ENCODE measurements at regions not wholly inside any gene's neighbourhood (a gene's known extent, or its start where the extent isn't known, plus 50 kb on each side); places are given as distances from the start of the nearest gene placed in this dataset.

- no peak for DNase-seq (ENCODE audit: low read depth)
Measured at GRCh38 chr10:128527711-128528110, 401.5 kb upstream of the MKI67 start.

GRCh38 chr10:128528167-128528566 lies 401.9 kb upstream of the MKI67 start:
- DNase-seq (ENCODE audit: low read depth), result no peak

- no peak for DNase-seq (ENCODE audit: low read depth)
Measured at GRCh38 chr10:128528781-128529180, 402.6 kb upstream of the MKI67 start.

GRCh38 chr10:128529225-128529624 lies 403.0 kb upstream of the MKI67 start:
- no peak for DNase-seq (ENCODE audit: low read depth)

GRCh38 chr10:128530301-128530700 lies 404.1 kb upstream of the MKI67 start:
- no peak for DNase-seq (ENCODE audit: low read depth)

- no peak for DNase-seq (ENCODE audit: low read depth)
Measured at GRCh38 chr10:128530946-128531345, 404.7 kb upstream of the MKI67 start.

GRCh38 chr10:128534686-128535085 lies 408.5 kb upstream of the MKI67 start:
- no peak for DNase-seq (ENCODE audit: low read depth)

GRCh38 chr10:128536259-128536658 lies 410.0 kb upstream of the MKI67 start:
- no peak for DNase-seq (ENCODE audit: low read depth)

- no peak for DNase-seq (ENCODE audit: low read depth)
Measured at GRCh38 chr10:128537834-128538330, 411.7 kb upstream of the MKI67 start.

GRCh38 chr10:128538671-128539070 lies 412.4 kb upstream of the MKI67 start:
- no peak for DNase-seq (ENCODE audit: low read depth)

- DNase-seq (ENCODE audit: low read depth), result no peak
Measured at GRCh38 chr10:128539510-128540127, 413.4 kb upstream of the MKI67 start.

GRCh38 chr10:128540128-128540762 lies 414.0 kb upstream of the MKI67 start:
- DNase-seq (ENCODE audit: low read depth), result no peak

GRCh38 chr10:128540781-128541761 lies 414.8 kb upstream of the MKI67 start:
- no peak for DNase-seq (ENCODE audit: low read depth)

- DNase-seq (ENCODE audit: low read depth), result no peak
Measured at GRCh38 chr10:128541926-128542475, 415.8 kb upstream of the MKI67 start.

- no peak for DNase-seq (ENCODE audit: low read depth)
Measured at GRCh38 chr10:128542659-128543058, 416.4 kb upstream of the MKI67 start.

GRCh38 chr10:128543151-128543550 lies 416.9 kb upstream of the MKI67 start:
- no peak for DNase-seq (ENCODE audit: low read depth)

GRCh38 chr10:128545216-128545615 lies 419.0 kb upstream of the MKI67 start:
- no peak for DNase-seq (ENCODE audit: low read depth)

GRCh38 chr10:128546651-128547165 lies 420.5 kb upstream of the MKI67 start:
- no peak for DNase-seq (ENCODE audit: low read depth)

GRCh38 chr10:128549101-128549608 lies 422.9 kb upstream of the MKI67 start:
- DNase-seq (ENCODE audit: low read depth), result no peak

- DNase-seq (ENCODE audit: low read depth), result no peak
Measured at GRCh38 chr10:128550045-128550444, 423.8 kb upstream of the MKI67 start.

GRCh38 chr10:128551475-128551874 lies 425.3 kb upstream of the MKI67 start:
- DNase-seq (ENCODE audit: low read depth), result no peak

- no peak for DNase-seq (ENCODE audit: low read depth)
Measured at GRCh38 chr10:128553755-128554154, 427.5 kb upstream of the MKI67 start.
